OCI-LY7 (cell line): ENCODE measurements at regions not wholly inside any gene's neighbourhood (a gene's known extent, or its start where the extent isn't known, plus 50 kb on each side); places are given as distances from the start of the nearest gene placed in this dataset.
"Not testable (repeated sequence)": the region's sequence is repeated elsewhere in the genome, so short reads cannot be mapped to it uniquely, and the experiment has no call there.

ENCODE experiments used
- BruUV-seq: library from RNA; stranded (reverse); fragments of 400-500 nt; replicated peaks from 2 replicates; lab custom pipeline; 2021; lab: Mats Ljungman, UMichigan
- CTCF ChIA-PET: fragments of 300-600 bp; sonication (Branson Sonifier 250); formaldehyde crosslinking; loops from one replicate; lab custom pipeline; 2022; ENCODE audit warnings: antibody characterized with exemption; ENCODE audit not compliant: unreplicated experiment; lab: Charles Lee
- POLR2A ChIA-PET: fragments of 300-600 bp; sonication (Branson Sonifier 250); formaldehyde crosslinking; loops from one replicate; lab custom pipeline; 2022; ENCODE audit warnings: antibody characterized with exemption; lab: Charles Lee
- DNase-seq: peaks from one replicate; pipeline ENCODE4 v3.0.0-alpha.2; 2015; ENCODE audit warnings: low spot score
- H2AFZ ChIP-seq: fragments of 200-600 bp; sonication (generic), shearing (Covaris generic); 2 replicates; pipeline ENCODE4 v1.6.1; 2014; ENCODE audit warnings: mild to moderate bottlenecking, antibody characterized with exemption, low read length, moderate library complexity
- H3K27ac ChIP-seq: fragments of 200-600 bp; sonication (generic); 2 replicates; pipeline ENCODE4 v1.5.1; 2014; ENCODE audit warnings: mixed run types, low read depth, mild to moderate bottlenecking, moderate library complexity, low read length, inconsistent platforms; ENCODE audit not compliant: poor library complexity, severe bottlenecking
- H3K36me3 ChIP-seq: fragments of 200-600 bp; sonication (generic); 2 replicates; pipeline ENCODE4 v1.6.1; 2014; ENCODE audit warnings: mild to moderate bottlenecking, antibody characterized with exemption, low read length, moderate library complexity, mixed read lengths; ENCODE audit not compliant: insufficient read depth
- H3K4me1 ChIP-seq: fragments of 200-600 bp; sonication (generic); 2 replicates; pipeline ENCODE4 v1.5.1; 2014; ENCODE audit warnings: mild to moderate bottlenecking, low read length; ENCODE audit not compliant: insufficient read depth, poor library complexity, severe bottlenecking
- H3K4me2 ChIP-seq: fragments of 200-600 bp; sonication (generic); 2 replicates; pipeline ENCODE4 v1.6.1; 2014; ENCODE audit warnings: mild to moderate bottlenecking, low read length
- H3K4me3 ChIP-seq: fragments of 200-600 bp; sonication (generic); 2 replicates; pipeline ENCODE4 v1.5.1; 2014; ENCODE audit warnings: mild to moderate bottlenecking, low read depth, low read length; ENCODE audit not compliant: poor library complexity, severe bottlenecking
- H3K79me2 ChIP-seq: fragments of 200-600 bp; sonication (generic); 2 replicates; pipeline ENCODE4 v1.6.1; 2016; ENCODE audit warnings: low read depth, mild to moderate bottlenecking, low read length, moderate library complexity, mixed read lengths; ENCODE audit not compliant: insufficient read depth
- H3K9me2 ChIP-seq: fragments of 200-600 bp; sonication (generic); 2 replicates; pipeline ENCODE4 v1.6.1; 2016; ENCODE audit warnings: mild to moderate bottlenecking, low read length, mixed read lengths; ENCODE audit not compliant: insufficient read depth
- H3K9me3 ChIP-seq: fragments of 200-600 bp; sonication (generic); 2 replicates; pipeline ENCODE4 v1.6.1; 2014; ENCODE audit warnings: mild to moderate bottlenecking, mixed run types, low read length, mixed read lengths
- H4K20me1 ChIP-seq: fragments of 200-600 bp; sonication (generic); 2 replicates; pipeline ENCODE4 v1.6.1; 2014; ENCODE audit warnings: mild to moderate bottlenecking, antibody characterized with exemption, low read length, moderate library complexity, mixed read lengths; ENCODE audit not compliant: insufficient read depth
- CTCF ChIP-seq: fragments of 200-600 bp; sonication (generic); conservative IDR thresholded peaks from 2 replicates; pipeline ENCODE4 v1.5.1; 2014; ENCODE audit warnings: mild to moderate bottlenecking, antibody characterized with exemption, low read length, moderate library complexity, mixed read lengths
- EZH2phosphoT487 ChIP-seq: fragments of 200-600 bp; sonication (generic); IDR thresholded peaks from 2 replicates; pipeline ENCODE4 v1.6.1; 2018; ENCODE audit warnings: low read depth, borderline replicate concordance, mild to moderate bottlenecking, mixed run types, antibody characterized with exemption, low read length, moderate library complexity, mixed read lengths
- intact Hi-C: fragments of 100-400 bp; cut with micrococcal nuclease; formaldehyde crosslinking; loops from one replicate; pipeline ENCODE4 v1.10.0; 2022; ENCODE audit not compliant: unreplicated experiment

GRCh38 chr21:14050121-14050520, 160.6 kb downstream of the LIPI start:
- Histone ChIP-seq H3K4me2 (no peak overlapping the region), H4K20me1 (peaks cover 9% of the 10 kb centered on the region; the same call in 1 of the 2 replicates), H3K79me2 (peaks cover 27% of the 10 kb centered on the region), H3K36me3 (no peaks in the 10 kb centered on the region; the same call in 1 of the 2 replicates), H3K27ac (no peak overlapping the region), H3K4me3 (no peak overlapping the region), H3K9me3 (no peaks in the 10 kb centered on the region), H2AFZ (no peak overlapping the region), H3K4me1 (no peaks in the 10 kb centered on the region), H3K9me2 (no peaks in the 10 kb centered on the region)
- intact Hi-C loops, result no loop called here
- TF ChIP-seq CTCF (no peak), EZH2phosphoT487 (no peak)
- ChIA-PET CTCF (no interaction called here), POLR2A (no interaction called here)
- no TSS peak for BruUV-seq
- DNase-seq, result no peak

GRCh38 chr21:14046401-14046800, 164.4 kb downstream of the LIPI start:
- POLR2A ChIA-PET, result interaction anchor here (1.8 kb wide), 1 partner anchor 10 kb away, joined by 7 read pairs; no protein-coding TSS in a partner anchor
- Histone ChIP-seq H4K20me1 (peaks cover 9% of the 10 kb centered on the region; the same call in 1 of the 2 replicates), H3K9me3 (no peaks in the 10 kb centered on the region), H3K4me3 (no peak overlapping the region), H3K27ac (no peak overlapping the region), H3K4me1 (no peaks in the 10 kb centered on the region), H2AFZ (no peak overlapping the region), H3K36me3 (no peaks in the 10 kb centered on the region), H3K4me2 (no peak overlapping the region), H3K9me2 (no peaks in the 10 kb centered on the region), H3K79me2 (peaks cover 24% of the 10 kb centered on the region)
- BruUV-seq, result no TSS peak
- TF ChIP-seq EZH2phosphoT487, result no peak
- TF ChIP-seq CTCF, result no peak
- DNase-seq, result no peak
- intact Hi-C loops, result no loop called here
- CTCF ChIA-PET, result no interaction called here

- Histone ChIP-seq H3K4me3 (no peak overlapping the region), H2AFZ (no peak overlapping the region), H3K9me2 (no peaks in the 10 kb centered on the region), H3K36me3 (peaks cover 6% of the 10 kb centered on the region; the same call in 1 of the 2 replicates), H3K27ac (no peak overlapping the region), H3K4me1 (no peaks in the 10 kb centered on the region), H3K9me3 (no peaks in the 10 kb centered on the region), H3K4me2 (no peak overlapping the region), H3K79me2 (peaks cover 55% of the 10 kb centered on the region), H4K20me1 (peaks cover 17% of the 10 kb centered on the region)
- TF ChIP-seq CTCF (no peak), EZH2phosphoT487 (no peak)
- ChIA-PET CTCF (no interaction called here), POLR2A (interaction anchor here (1.1 kb wide), 1 partner anchor 13 kb away, joined by 6 read pairs; no protein-coding TSS in a partner anchor)
- intact Hi-C loops, result no loop called here
- BruUV-seq, result no TSS peak
- no peak for DNase-seq
Observed at GRCh38 chr21:14040386-14040785, 170.4 kb downstream of the LIPI start.

- Histone ChIP-seq H3K4me1 (peaks cover 16% of the 10 kb centered on the region), H3K4me3 (peak overlapping the region; percentile 79), H3K79me2 (peaks cover 14% of the 10 kb centered on the region), H3K4me2 (peak overlapping the region; percentile 76)
- H3K9me2 ChIP-seq, intact Hi-C loops, H4K20me1 ChIP-seq, H3K27ac ChIP-seq, DNase-seq, CTCF ChIA-PET, POLR2A ChIA-PET, H3K9me3 ChIP-seq, H3K36me3 ChIP-seq, H2AFZ ChIP-seq: not testable (repeated sequence)
- TSS peak; percentile 58 for BruUV-seq
Observed at GRCh38 chr21:14028619-14029018, 182.1 kb downstream of the LIPI start.
